NCI-H82 treated with DMSO at 0.1 percent for 48 hours (cell line): ENCODE measurements at regions not wholly inside any gene's neighbourhood (a gene's known extent, or its start where the extent isn't known, plus 50 kb on each side); places are given as distances from the start of the nearest gene placed in this dataset.

Experiments
- DNase-seq: peaks from one replicate; lab custom pipeline; 2025; ENCODE audit not compliant: unreplicated experiment; lab: John Stamatoyannopoulos, UW

- DNase-seq, result no peak
Measured at GRCh38 chr5:156109317-156110023, 217.5 kb upstream of the SGCD start.

GRCh38 chr5:156119692-156120091 is 207.3 kb upstream of the SGCD start:
- DNase-seq, result no peak

GRCh38 chr5:156120777-156121176 is 206.2 kb upstream of the SGCD start:
- no peak for DNase-seq

- DNase-seq, result no peak
Measured at GRCh38 chr5:156121234-156121633, 205.7 kb upstream of the SGCD start.

- no peak for DNase-seq
Measured at GRCh38 chr5:156121882-156122281, 205.1 kb upstream of the SGCD start.

- no peak for DNase-seq
Measured at GRCh38 chr5:156124708-156125107, 202.3 kb upstream of the SGCD start.

GRCh38 chr5:156125118-156125517 is 201.8 kb upstream of the SGCD start:
- no peak for DNase-seq

GRCh38 chr5:156126716-156127115 is 200.2 kb upstream of the SGCD start:
- no peak for DNase-seq

GRCh38 chr5:156128026-156128425 is 198.9 kb upstream of the SGCD start:
- DNase-seq, result no peak

GRCh38 chr5:156134216-156134615 is 192.7 kb upstream of the SGCD start:
- no peak for DNase-seq

- no peak for DNase-seq
Measured at GRCh38 chr5:156135531-156135930, 191.4 kb upstream of the SGCD start.

- DNase-seq, result no peak
Measured at GRCh38 chr5:156137071-156137869, 189.7 kb upstream of the SGCD start.

GRCh38 chr5:156142867-156143266 is 184.1 kb upstream of the SGCD start:
- no peak for DNase-seq

- DNase-seq, result no peak
Measured at GRCh38 chr5:156147261-156147943, 179.6 kb upstream of the SGCD start.

GRCh38 chr5:156147944-156148285 is 179.0 kb upstream of the SGCD start:
- DNase-seq, result no peak

GRCh38 chr5:156148301-156148700 is 178.7 kb upstream of the SGCD start:
- no peak for DNase-seq

GRCh38 chr5:156149213-156149612 is 177.8 kb upstream of the SGCD start:
- DNase-seq, result no peak

GRCh38 chr5:156153602-156154001 is 173.4 kb upstream of the SGCD start:
- no peak for DNase-seq

- DNase-seq, result no peak
Measured at GRCh38 chr5:156154757-156155156, 172.2 kb upstream of the SGCD start.

- DNase-seq, result no peak
Measured at GRCh38 chr5:156155598-156155997, 171.4 kb upstream of the SGCD start.

GRCh38 chr5:156164306-156164705 is 162.7 kb upstream of the SGCD start:
- no peak for DNase-seq

GRCh38 chr5:156169495-156169894 is 157.5 kb upstream of the SGCD start:
- no peak for DNase-seq
